ENCODE measurements at regions not wholly inside any gene's neighbourhood (a gene's known extent, or its start where the extent isn't known, plus 50 kb on each side); places are given as distances from the start of the nearest gene placed in this dataset.

DNA sequence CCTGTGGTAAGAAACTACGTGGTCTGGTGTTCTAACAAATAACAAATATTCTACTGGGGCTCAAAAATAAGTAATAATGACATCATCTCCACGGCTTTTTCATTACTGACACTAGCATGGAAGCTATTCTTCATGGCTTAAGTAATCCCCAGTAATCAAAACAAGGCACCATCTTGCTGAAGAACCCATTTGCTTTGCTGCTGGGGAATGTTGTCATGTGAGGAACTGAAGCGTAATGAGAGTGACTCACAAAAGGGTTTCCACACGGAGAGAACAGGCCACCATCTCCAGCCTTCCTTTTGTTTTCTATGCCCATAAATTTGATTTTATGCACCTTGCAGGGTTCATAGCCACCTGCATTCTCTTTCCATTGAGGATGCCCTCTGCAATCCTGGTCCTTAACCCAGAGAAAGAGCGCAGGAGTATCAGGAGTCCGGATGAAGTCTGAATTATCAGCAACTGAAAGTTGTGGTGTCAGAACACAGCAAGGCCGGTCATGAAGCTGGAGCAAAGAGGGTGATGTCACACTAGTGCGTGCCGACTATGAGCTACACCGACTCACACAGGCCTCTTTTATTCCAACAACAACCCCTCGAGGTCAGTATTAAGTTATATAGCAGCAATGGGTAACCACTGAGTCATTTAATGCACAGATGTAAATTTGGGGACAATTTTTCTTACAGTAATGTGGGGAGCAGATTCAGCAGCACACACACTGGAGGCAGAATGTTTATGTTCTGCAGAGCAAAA is 173.7 kb upstream of the SSTR4 start:
- DNase-seq: no peak

DNA sequence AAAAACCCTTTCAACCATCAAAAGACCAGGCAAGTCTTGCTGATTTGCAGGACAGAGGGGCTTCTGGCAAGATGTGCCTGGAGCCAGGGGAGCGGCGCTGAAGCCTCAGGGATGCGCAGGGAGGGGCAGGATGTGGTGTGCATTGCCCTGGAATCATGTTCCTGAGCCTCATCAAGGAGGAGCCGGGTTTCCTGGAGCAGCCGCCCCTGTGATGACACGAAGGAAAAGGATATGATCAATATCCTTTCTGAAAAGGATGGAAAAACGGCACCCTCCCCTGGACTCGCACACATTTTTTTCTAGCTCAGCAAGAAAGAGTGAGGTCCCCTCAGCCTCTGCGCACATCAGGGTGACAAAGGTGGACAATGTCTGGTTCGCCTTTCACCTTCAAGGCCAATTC is 173.1 kb upstream of the SSTR4 start:
- no peak for DNase-seq

DNA sequence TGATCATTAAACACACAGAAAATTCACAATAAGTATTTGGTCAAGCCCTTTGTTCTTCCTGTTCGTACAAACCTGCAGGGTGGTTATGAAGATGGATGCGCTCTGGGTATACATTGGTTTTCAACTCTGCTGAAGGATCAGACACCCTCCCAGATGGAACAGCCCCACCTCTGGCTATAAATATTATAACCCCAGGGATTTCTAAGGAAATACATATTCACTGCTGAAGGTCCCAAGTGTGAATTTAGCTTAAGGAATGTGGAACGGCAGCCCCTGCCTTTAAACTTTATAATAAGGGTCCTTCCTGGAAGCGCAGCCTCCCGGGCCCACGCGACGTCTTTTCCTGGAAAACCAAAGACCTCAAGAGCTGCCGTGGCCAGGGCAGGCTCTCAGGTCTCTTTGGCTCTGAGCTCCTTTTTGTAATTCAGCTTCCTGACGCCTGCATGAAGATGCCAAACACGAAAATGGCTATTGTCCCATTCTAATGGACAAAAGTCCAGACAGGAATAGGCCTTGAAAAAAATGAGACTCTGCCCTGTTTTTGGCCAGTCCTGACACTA is 172.4 kb upstream of the SSTR4 start:
- no peak for DNase-seq

DNA sequence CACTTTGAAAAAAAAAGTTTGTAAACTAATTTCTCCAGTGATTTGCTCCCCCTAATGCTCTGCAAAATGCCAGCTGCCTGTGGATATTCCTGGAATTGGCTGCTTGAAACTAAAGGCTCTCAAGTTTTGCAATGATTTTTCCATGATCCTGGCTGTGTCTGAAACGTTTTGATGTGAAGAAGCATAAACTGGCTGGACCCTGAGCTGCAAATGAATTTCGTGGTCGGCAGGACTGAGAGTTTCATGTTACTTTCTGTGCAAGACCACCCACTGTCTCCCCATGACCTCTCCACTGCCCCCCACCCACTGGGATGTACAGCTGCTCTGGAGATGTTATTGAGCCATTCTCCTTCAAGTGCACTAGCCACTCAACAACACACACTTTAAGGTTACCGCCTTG is 171.3 kb upstream of the SSTR4 start:
- no peak for DNase-seq

DNA sequence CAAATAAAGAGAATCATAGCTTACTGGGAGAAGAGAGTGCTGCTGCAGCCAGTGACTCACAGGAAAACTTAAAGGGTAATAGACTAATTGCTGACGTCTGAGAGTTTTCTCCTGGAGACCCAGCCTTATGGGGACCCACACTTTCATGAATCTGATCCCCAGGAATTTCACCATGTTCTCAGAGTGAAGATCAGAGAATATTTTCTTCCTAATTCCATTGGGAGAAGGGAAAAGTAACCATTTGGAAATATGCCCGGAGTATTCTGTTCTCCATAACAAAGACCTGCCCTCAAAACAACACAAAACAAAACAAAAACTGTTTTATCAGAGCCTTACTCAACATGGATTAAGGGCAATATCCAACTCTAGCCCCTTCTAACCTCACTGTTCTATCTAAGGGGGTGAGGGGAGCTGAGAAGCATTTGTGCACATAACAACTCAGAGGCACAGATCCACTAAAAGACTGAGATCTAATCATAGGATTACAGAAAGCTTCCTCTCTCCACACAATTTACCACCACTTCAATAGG is 168.2 kb upstream of the SSTR4 start:
- no peak for DNase-seq

DNA sequence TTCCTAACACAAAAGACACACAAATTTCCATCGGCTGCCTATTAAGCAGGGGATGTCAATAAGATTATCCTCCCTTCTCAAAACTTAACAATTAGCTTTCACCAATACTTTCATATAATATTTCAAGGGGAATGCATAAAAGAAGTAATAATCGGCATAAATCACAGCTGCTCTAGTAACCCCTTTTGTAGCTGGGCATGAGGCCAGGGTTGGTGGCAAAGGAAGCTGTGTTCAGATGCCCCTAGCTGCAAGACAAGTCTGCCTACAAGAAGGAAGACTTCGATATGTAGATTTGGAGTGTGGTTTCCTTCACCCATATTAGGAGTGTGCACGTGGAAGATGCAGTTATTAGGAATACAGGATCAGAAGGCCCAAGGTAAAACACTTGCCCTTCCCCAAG is 156.9 kb upstream of the SSTR4 start:
- DNase-seq: no peak

DNA sequence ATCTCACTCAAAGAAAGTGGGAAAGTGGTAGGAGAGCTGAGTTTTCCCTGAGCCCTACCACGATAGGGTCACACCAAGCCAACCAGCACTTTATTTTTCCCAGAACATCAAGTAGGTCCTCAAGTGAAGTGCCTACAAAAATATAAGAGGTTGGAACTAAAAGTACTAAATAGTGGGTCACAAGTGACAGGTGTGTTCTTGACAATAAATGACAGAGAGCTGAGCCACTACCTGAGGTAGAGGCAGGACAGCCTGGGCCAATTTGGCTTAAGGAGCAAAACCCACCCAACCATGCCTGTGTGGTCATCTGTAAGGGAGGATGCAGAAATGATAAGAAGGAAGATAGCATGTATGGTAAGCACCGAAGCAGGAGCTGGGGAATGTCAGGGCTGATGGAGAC is 154.8 kb upstream of the SSTR4 start:
- DNase-seq: no peak

DNA sequence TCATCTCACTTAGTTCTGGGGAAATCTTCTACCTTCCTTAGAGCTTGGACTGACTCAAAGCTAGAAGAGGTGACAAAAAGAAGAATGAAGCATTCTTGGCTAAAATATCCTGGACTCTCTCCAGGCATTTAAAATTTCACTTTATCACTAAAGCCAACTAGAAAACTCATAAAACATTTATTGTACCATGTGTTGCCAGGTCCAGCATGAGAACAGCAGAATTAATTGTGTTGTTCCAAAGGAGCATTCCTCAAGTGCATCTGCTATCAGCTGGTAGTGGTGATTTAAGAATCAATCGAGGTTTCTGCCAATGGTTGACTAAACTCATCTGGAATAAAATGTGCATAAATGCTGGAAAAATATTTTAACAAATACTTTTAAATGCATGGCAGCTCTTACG is 147.3 kb upstream of the SSTR4 start:
- no peak for DNase-seq

DNA sequence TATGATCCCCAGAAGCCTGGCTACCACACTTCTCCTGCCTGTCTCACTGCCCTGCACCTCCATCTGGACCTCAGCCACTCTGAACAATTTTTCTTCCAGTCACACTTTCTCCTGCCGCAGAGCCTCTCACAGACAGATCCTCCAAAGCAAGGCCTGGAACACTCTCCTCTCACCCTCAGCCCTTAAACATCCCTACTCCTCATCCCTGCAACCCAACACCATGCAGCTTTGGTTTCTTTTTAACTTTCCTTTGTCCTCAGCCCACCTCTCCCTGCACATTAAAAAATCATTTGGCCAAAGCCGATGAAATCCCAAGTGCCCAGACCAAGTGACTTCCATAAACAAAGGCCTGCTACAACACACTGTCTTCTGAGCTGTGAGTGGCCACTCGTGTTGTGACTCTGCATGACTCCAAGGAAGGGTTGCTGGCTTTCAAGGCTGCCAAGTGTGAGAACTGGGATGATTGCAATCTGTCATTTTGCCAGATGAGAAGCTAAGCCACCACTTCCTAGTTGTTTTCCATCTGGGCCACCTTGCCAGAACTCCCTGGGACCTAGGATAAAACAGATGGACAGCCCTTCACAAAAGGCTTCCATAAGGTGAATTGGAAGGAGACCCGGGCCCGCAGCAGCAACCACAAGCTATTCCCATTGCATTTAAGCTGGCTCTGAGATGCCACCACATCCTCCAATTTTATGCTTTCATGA is 144.4 kb upstream of the SSTR4 start:
- DNase-seq: no peak

DNA sequence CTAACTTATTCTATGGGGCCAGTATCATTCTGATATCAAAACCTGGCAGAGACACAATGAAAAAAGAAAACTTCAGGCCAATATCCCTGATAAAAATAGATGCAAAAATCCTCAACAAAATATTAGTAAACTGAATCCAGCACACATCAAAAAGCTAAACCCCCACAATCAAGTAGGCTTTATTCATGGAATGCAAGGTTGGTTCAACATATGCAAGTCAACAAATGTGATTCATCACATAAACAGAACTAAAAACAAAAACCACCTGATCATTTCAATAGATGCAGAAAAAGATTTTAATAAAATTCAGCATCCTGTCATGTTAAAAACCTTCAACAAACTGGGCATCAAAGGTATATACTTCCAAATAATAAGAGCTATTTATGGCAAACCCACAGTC is 133.9 kb upstream of the SSTR4 start:
- DNase-seq: no peak

DNA sequence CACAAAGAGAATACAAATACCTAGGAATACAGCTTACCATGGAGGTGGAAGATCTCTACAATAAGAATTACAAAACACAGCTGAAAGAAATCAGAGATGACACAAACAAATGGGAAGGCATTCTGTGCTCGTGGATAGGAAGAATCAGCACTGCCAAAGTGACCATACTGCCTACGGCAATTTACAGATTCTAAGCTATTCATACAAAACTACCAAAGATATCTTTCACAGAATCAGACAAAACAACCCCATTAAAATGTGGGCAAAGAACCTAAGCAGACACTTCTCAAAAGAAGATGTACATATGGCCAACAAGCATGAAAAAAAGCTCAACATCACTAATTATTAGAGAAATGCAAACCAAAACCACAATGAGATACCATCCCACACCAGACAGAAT is 133.2 kb upstream of the SSTR4 start:
- DNase-seq: no peak

DNA sequence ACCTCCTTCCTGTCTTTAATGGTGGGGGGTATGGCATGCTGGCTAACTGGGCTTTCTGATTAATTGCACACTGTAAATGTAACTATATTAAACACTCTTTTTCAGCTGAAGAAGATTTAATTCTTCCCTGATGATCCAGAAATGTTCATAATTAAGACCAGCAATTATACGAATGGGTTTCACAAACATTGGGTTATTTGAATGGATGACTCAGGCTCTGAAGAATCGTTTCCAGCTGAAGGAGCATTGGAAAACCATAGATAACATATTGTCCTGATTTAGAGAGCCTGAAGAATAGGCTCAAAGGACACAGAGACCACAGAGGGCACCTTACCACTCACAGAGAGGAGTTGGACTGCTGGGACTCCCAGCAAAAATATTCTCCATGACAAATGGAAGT is 130.7 kb upstream of the SSTR4 start:
- DNase-seq: no peak

DNA sequence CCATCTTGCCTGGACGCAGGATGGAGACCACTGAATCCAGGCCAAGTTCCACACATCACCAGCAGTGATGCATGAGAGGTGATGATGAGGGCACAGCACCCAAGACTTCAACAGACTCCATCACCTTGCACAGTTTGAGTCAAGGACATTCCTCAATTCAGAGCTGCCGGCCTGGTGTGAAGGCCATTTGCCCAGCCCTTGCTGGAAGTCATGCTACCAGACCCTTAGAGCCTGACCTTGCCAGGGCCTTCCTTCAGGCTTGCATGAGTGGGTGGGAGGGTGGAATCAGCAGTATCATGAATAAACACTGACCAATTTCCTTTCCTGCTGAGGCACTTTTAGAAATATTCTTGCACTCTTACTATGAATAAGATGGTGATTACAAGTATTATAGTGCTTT is 130.2 kb upstream of the SSTR4 start:
- no peak for DNase-seq

DNA sequence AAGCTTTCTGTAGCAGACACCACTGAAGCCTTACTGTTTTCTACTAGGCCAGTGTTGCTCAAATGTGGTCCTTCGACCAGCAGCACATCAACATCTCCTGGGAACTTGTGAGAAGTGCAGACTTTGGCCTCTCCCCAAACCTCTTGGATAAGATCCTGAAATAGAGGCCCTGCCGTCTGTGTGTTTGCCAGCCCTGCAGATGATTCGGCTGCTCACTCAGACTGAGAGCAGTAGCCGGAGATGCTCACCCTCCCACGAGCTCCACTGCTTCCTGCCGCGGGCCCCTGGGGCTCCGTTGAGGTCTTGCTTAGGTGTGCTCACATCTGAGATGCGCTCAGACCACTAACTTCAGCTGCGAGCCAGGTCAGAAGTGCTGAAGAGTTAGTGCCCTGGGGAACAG is 129.5 kb upstream of the SSTR4 start:
- DNase-seq: no peak

DNA sequence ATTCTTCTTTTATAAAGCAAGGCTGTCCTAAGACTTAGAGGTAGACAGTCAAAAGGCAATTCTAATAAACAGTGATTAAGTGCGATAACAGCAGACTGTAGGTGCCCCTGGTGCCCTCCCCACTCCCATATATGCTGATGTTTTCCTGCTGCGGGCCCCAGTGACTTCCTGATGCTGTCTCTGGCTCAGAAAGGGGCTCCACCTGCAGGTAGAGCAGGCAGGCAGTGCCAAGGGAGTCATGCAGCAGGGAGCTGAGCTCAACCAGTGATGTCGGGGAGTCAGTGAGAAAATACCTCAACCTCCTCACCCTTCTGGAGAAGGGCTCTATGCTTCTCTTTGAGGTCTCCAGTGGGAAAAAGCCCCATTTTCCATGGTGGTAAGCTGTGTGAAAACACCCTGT is 126.7 kb upstream of the SSTR4 start:
- DNase-seq: no peak

DNA sequence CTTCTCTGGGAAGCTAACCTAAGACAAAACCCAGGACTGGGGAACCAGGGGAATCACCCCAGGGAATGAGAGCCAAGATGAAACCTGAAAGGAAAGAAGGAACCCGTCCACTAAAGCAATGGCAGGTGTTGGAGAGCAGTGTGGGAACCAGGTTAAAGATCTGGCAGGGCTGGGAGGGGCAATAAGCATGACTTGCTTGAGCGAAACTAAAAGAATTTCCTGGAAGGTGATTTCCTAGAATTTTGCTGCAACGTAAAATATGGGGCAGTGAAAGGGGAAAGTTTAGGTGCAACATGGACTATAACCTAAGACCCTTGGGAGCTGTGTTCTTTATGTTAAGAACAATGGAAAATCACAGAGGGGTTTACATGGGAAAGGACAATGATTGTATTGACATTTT is 126.2 kb upstream of the SSTR4 start:
- no peak for DNase-seq

DNA sequence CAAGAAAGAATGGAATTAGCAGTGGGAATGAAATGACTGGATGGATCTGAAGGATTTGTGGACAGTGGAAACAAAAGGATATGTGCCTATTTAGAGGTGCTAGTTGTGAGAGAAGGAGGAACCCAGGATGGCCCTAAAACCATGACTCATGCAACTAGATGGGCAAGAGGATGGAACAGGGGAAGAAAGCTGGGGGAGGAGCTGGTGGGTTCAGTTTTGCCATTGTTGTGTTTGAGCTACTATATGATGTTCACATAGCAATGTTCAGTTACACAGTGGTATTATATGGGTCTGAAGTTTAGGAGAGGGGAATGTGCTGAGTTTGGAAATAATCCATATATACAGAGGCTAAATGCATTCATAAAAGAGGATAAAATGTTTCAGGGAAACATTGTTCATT is 125.7 kb upstream of the SSTR4 start:
- DNase-seq: no peak

DNA sequence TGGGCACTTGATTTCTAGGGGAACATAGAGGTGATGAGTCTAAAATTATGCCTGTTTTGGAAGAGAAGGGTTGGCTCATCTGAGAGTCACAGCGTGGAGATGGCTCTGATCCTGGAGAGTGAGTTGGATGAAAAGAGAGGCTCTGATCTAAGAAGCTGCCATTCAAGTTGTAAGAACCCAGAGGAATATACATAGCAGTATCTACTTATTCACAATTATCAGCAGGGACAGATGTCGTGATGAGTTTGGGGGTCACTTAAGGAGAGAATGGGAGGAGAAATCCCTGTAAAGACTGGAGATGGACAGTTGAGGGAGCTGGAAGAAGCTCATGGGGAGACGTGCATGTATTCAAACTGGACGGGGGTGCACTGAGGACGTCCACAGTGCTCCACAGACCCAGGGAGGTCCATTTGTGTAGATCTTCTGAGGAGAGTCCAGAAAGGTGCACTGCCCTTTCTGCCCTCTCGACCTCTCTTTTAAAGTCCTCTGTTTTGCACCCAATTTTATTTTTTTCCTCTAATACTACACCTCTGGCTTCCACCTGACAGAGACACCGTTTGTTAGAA is 124.7 kb upstream of the SSTR4 start:
- DNase-seq: no peak

DNA sequence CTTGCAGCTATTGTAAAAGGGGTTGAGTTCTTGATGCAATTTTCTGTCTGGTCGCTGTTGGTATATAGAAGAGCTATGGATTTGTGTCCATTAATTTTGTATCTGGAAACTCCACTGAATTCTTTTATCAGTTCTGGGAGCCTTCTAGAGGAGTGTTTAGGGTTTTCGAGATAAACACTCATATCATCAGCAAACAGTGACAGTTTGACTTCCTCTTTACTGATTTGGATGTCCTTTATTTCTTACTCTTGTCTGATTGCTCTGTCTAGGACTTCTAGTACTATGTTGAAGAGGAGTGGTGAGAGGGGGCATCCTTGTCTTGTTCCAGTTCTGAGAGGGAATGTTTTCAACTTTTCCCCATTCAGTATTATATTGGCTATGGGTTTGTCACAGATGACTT is 120.8 kb upstream of the SSTR4 start:
- no peak for DNase-seq

DNA sequence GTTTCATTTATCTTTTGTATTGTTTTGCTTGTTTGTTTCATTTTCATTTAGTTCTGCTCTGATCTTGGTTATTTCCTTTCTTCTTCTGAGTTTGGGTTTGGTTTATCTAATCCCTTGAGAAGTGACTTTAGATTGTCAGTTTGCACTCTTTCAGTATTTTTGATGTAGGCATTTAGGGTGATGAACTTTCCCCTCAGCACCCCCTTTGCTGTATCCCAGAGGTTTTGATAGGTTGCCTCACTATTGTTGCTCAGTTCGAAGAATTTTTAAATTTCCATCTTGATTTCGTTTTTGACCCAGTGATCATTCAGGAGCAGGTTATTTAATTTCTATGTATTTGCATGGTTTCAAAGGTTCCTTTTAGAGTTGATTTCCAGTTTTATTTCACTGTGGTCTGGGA is 119.6 kb upstream of the SSTR4 start:
- DNase-seq: no peak

DNA sequence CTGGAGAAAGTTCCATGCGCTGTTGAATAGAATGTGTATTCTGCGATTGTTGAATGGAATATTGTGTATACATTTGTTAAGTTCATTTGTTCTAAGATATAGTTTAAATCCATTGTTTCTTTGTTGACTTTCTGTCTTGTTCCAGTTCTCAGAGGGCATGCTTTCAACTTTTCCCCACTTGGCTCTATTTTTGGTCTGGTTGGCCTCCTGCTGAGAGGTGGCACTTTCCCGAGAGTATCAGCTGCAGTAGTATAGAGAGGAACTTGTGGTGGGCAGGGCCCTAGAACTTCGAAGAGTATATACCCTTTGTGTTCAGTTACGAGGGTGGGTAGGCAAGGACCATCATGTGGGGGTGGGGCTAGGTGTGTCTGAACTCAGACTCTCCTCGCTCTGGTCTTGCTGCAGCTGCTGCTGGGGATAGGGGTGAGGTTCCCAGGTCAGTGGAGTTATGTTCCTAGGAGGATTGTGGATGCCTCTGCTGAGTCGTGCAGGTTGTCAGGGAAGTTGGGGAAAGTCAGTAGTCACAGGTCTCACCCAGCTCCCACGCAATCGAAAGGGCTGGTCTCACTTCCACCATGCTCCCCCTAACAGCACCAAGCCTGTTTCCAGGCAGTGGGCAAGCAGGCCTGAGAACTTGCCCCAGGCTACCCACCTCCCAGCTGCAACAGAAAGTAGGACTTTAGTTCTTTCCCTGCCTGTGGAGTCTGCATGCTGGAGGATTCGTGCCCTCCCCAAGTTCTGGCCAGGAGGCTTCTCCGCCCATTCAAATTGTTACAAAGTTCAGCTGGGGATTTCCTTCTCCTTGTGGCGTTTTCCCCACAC is 118.9 kb upstream of the SSTR4 start:
- DNase-seq: no peak

DNA sequence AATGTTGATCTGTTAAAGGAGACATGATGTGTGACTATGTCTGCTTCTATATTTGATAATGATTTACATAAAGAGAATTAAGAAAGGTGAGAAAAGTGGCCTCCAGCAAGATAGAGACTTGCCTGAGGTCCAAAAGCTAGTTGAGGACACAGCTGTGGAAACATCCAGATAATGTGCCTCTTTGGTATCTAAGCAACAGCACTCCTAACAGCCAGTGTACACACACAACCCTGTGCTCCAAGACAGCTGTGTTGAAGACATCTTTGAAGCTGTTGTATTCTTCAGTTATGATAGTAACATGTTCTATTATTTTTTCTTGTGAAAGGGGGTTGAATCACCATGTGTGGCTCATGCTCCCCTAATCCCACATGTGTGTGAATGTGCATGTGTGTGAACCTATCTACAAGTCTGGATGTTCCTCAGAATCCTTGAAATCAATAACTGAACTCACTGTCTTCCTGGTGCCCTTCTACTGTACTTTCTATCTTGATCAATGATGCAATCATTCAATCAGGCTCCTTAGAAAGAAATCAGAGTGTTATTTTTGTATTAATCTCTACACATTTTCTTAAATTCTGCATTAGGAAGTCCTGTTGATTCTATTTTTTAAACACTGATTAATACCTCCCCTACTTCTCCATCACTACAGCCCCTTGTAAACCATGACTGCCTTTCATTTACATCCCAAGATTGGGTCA is 116.7 kb upstream of the SSTR4 start:
- DNase-seq: no peak
